GM19455 (cell line): ENCODE measurements at regions not wholly inside any gene's neighbourhood (a gene's known extent, or its start where the extent isn't known, plus 50 kb on each side); places are given as distances from the start of the nearest gene placed in this dataset.
A peak's percentile ranks its signal among the peaks of the same experiment; 100 is the strongest.
"Not testable (repeated sequence)": the region's sequence is repeated elsewhere in the genome, so short reads cannot be mapped to it uniquely, and the experiment has no call there.

Source experiments
- ATAC-seq: cut with Tn5 transposase; IDR thresholded peaks from one replicate; pipeline ENCODE4 v1.9.1; 2021; ENCODE audit not compliant: unreplicated experiment

DNA sequence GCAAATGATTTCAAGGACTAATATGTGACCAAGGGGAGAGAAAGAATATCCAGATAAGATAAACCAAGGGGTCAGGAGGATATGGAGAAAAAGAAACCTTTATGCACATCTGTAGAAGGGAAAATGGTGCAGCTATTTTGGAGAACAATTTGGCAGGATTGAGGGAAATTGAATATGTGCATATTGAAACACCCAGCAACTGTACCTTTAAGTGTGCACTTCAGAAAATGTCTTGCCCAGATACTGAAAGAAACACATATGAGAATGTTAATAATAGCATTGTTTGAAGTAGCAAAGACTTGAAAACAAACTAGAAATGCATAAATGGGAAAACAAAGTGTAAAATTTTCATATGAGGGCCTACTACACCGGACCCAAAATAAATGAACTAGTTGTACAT lies 599.6 kb downstream of the PSAT1 start:
- peak; percentile 53 for ATAC-seq

DNA sequence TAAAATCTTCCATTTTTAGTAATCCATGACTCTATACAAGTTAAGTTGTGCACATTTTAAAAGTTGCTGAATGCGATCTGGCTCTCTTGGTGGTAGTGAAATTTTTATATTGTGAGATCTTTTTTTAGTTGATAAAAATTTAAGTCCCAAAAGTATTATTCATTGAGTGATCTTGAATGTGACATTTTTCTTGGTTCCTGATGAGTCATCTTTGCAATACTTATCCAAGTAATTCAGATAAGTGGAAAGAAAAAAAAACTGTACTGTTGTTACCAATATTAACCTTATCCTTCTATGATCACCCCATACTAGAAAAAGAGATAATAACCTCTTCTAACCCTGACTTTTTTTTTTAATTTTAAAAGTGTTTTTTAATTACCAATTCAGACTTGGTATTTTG lies 601.3 kb downstream of the PSAT1 start:
- no peak for ATAC-seq

DNA sequence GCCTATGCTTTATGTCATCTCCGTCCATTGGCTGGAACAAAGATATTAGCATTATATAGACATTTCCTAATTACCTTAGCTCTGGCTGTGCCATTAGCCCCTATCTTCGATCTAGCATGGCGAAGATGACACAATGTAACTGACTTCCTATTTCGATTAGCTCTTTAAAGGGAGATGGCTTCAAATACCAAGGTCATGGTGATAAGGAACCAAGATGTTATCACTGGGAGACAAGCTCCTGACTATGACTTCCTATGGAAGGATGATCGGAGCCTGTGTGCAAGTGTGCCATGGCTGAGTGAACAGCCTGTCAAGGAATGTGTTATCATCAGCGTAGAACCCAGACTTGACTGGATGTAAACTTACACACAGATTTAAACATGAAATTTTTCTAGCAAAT lies 602.1 kb downstream of the PSAT1 start:
- no peak for ATAC-seq

DNA sequence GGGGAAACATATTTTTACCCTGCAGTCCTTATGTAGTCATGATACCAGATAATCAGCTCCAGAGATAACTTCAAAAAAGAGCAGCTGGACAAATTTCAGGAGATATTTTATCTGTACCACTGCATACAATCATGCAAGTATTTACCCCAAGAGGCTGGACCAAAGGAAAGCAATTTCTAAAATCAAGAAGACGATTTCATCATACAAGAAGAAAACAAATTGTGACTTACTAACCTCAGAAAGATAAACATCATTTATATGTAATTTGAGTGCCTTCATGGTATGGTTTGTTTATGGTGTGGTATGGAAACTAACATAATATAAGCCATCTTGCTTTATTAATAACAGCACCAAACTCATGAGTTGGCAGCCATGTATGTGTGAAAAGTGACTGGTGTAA lies 603.6 kb downstream of the PSAT1 start:
- no peak for ATAC-seq

DNA sequence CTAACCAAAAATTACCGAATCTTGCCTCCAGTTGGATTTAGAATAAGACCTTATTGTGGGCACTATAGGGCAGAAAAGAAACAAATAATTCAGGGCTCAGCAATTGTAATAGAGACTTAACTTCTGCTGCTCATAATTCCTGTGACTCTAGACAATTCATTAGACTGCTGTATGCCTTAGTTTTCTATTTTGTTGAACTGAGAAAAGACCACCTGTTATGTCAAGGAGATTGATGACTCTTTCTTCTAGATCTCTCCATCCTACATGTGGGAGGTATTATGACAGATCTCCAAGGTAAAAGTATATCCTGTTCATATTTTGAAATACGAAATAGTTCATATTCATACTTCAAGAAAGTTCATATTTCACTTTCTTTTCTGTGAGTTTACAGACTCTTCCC lies 605.1 kb downstream of the PSAT1 start:
- ATAC-seq = no peak

DNA sequence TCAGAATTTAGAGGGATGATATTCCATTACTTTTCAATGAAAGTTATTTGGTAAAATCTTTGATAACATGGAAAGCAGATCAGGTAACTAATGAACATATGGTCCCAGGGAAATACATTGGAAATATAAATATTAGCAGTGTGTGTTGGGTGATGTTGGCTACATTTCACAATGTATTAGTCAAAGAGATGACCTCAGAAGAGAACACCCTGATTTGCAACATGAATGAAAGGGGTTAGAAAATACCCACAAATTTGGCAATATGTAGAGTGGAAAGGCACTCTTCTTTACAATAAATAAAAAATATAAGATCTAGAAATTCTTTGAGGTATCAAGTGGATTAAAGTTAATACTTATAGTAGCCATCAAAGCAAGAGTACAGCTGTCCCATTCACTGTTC lies 606.7 kb downstream of the PSAT1 start:
- no peak for ATAC-seq

DNA sequence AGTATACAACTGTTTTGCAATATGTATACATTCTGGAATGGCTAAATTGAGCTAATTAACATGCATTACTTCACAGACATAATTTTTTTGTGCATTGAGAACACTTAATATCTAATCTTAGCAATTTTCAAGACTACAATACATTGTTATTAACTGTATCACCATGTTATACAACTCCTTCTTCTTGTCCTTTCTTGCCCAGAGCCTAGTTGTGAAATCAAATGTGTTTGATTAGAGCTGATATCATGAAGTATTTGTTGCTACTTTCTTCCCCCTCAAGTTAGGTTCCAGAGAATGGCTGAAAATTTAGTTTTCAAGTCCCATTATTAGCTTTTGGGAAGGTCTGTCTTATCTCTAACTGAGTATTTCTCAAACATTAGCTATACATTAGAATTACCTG lies 607.8 kb downstream of the PSAT1 start:
- ATAC-seq = no peak

DNA sequence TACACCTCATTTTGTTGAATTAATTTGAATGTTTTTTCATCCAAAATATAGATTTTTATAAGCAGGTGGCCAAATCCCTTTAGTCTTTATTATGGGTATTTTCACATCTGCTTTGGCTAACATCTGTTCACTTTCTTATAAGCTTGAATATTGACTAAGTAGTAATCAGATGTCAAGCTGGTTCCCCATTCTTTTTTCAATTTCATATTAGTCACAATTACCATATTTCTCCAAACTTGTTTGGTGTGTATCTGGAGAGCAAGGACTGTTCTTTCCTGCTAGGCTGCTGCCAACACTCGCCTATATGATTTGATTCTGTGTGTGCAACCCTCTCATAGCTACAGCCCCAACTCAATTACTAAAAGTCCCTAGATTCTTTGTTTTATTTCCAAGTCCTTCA lies 608.5 kb downstream of the PSAT1 start:
- ATAC-seq = no peak

DNA sequence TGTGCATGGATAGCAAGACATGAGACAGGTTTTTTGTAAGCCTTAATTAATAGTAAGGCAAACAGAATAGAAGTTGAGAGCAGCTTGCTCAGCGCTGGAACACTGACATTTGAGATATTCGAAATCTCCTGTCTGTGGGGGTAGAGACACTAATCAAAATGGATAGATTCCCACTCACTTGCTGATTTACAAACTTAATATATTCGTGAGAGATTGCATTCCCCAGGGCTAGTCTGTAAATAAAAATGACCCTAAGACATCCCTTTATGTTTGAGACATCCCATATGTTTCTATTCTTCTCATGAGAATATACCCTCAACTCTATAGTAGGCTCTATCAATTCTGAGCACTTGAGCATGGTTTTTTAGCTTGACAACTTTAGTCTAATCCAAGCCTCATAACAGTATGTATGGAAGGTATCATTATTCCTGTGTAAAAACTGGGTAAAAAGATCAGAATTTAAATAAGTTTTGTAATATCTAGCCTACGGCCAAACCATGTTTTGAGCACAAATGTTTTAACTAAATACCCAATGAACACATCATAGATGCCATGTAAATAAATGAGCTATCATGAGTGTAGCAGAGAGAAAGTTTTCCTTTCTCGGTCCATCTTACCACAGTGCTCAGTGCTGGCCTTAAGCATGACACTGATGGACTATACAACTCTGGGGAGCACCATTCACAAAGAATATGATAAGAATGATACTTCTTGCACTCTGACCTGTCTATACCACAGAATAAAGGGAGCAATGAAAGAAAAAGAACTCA lies 609.2 kb downstream of the PSAT1 start:
- ATAC-seq = no peak

DNA sequence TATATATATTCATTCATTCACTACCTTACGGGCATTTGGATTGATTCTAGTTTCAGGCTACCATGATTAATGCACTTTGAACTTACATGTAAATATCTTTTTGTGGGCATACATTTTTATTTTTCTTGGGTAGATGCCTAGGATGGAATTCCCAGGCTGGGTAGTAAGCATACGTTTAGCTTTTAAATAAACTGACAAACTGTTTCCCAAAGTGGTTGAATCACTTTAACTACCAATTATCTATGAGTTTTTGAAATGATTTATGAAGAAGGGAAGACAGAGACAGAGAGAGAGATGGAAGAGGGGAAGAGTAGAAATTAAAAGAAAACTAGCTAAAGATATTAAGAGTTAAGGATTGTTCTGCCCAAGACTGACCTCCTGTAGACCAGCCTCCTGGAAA lies 612.6 kb downstream of the PSAT1 start:
- ATAC-seq = no peak

DNA sequence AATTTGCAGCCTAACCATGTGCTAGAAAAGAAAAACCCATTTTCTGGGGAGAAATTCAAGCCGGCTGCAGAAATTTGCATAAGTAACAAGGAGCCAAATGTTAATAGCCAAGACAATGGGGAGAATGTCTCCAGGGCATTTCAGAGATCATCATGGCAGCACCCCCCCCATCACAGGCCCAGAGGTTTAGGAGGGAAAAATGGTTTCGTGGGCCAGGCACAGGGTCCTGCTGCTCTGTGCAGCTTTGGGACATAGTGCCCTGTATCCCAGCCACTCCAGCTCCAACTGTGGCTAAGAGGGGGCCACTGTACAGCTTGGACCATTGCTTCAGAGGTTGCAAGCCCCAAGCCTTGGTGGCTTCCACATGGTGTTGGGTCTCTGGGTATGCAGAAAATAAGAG lies 620.0 kb downstream of the PSAT1 start:
- not testable (repeated sequence) for ATAC-seq

DNA sequence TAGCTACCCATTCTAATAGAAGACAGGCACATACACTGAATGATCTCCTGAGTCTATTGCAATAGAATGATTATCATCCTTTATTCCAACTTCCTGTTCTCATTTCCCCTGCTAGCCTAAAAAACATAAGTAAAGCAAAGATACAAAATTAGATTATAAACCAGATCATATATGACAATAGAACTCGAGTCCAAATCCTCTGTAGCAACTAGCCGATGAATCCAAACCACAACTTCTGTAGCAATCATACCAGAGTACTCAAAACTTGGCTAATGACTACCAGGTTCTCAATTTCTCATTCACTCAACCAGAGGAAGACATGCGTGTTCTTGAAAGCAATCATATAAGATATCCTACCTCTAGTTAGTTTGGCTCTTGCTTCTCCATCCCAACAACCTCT lies 622.1 kb downstream of the PSAT1 start:
- ATAC-seq = no peak

DNA sequence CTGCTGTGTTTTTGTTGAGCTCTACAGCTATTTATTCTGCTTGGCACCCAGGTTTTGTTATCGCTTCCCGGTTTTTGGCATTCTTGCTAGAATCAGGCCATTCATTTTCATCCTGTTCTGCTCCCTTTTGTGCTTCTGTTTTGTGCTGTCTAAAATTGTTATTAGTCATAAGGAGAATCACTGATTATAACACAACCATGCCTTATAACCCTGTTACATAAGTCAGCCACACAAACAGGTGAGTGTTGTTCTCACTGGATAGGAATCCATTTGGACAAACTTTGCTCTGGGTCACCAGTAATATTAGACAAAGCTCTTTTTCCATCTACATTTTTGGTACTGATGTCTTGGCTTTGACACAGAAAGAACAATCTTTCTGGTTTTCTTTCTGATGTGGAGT lies 622.8 kb downstream of the PSAT1 start:
- no peak for ATAC-seq

DNA sequence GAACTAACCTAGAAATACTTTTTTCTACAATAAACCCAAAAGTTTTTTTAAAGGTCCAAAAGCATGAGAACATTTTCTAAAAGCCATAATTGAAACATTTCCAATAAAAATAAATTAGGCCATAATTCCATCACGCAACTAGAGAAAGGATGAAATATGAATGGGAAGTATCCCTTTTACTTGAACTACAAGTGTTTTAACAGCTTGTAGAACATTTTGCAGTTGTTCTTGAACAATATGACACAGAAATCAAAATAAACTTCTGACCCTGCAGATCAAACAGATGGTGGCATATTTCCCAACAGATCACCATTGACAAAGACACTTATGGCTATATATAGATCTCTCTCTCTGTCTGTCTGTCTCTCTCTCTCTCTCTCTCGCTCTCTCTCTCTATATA lies 624.4 kb downstream of the PSAT1 start:
- ATAC-seq = no peak

DNA sequence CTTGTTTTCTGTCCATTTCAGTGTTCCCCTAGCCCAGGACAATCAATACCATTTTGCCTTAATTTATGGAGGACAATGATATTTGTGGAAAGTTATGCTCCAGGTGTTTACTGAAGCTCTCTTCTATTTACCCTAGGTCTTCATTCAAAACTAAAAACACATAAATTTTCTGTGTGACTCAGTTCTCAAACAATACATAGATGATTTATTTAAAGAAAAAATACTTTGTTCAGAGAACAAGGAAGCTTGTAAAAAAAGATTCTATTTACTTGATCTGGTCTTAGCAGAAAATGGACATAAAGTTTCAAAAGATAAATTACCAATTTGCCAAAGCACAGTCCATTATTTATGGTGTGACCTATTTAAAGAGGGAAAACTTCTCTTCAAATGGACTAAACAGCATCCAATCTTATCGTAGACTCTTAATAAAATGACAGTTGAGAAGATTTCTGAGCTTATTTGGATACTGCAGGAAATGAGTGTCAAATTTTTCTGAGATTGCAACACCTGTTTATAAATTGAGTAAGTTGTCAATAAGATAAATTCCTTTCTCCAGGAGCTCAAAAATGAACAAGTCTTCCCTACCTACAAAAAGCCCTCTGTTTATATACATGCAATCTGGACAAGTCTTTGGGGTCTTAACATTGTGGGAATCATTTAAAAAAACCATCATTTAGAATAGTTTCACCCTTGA lies 627.2 kb downstream of the PSAT1 start:
- ATAC-seq = no peak

DNA sequence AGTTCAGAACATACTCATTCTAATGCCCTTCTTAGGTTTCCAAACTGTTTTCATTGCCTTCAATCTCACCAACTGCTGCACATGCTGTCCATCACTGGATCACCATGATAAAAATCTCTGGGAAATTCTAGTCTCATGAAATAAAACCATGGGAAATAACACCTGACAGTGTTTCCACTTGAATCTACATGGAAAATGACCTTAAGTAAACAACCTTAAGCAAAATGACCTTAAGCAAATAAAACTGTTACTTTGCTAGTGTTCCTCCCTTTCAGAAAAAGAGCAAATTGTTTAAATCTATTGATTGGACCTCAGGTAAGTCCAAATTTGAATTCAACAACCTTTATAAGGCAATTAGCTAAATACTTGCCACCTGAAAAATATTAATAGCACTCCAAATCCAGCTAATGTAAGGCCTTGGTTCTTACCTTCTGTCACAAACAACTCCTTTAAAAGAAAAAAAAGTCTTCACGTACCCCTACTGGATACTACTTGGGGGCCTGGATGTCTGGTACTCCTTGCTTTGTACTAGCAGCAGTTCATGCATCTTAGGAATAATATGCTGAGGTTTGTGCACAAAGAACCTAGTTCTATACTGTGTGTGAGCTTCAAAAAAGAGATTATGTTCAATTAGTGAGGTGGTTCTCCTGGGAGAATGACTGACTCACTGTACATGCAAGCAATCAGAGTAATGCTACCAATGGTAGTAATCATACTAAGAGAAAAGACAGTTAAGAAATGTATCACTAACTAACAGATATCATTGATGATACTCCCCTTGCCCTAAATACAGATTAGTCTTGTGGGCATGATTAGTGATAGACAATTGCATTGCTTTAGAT lies 630.4 kb downstream of the PSAT1 start:
- no peak for ATAC-seq

DNA sequence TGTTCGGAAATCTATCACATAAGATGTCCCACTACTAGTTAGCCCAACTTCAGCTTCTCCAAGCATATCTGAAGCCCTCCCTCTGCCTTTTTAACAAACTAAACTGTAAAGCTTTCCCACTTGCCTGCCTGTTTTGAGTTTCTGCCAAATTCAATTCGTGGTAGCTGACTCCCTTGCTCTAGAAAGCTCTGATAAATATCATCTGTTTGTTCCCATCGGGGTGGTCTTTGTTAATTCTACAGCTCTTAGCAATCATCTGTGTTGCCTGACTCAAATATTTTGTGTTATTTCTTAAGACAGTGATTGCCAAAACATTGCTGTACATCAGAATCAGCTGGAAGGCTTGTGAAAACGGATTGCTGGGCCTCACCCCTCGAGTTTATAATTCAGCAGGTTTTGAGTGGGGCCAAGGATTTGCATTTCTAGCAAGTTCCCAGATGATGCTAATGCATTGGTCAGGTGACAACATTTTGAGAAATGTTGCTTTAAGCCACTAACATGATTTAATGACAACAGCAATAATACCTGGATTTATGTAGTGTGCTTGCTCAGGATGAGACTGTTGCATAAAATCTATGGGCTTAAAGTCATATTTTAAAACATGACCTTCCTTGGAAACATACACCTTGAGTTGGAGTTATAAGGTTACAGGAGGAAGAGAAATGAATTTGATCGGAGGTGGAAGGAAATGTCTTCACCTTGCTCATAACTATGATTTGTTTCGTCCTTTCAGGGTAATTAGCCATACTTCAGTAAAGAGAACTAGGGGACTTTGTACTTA lies 631.9 kb downstream of the PSAT1 start:
- no peak for ATAC-seq

DNA sequence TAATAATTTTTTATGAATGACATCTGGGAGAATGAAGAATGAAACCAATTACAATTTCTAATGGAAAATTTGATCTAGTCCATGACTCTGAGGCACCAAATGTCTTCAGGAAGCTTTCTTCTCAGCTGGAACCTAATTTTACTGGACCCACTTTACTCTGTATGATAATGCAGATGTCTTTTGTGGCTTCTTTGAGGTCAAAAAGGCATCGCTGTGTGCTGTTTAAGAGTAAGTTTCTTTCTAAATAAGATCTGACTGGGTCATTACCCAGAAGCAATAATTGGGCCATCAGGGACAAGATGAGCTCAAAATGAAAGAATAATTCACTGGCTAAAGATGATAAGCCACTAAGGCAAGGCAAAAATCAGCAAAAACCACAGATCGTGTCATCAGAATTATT lies 633.4 kb downstream of the PSAT1 start:
- no peak for ATAC-seq

DNA sequence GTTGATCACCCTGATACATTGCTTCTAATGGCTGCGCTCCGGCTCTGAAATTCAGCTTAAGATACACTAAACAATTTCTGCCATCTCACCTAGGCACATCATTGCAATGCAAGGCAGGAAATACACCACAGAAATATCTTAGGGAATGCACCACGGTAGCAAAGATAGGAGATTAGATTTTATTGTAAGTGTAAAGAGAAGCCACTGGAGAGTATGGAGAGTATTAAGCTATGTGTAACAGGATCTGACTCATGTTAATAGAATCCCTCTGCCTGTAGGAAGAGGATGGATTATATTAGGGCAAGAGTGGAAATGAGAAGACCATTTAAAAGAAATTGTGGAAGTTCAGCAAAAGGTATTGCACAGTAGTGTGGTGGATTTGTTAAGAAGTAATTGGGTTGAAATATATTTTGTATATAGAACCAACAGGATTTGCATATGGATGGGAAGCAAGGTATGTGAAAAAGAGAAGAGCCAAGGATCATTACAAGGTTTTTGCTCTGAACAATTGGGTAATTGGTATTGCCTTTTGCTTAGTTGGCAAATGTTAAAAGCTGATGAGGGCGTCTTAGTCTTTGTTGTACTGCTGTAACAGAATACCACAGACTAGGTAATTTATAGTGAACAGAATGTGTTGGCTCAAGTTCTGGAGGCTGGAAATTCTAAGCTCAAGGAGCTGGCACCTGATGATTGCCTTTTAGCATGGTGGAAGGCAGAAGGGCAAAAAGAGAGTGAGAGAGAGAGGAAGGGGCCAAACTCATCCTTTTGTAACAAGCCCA lies 636.1 kb downstream of the PSAT1 start:
- no peak for ATAC-seq

DNA sequence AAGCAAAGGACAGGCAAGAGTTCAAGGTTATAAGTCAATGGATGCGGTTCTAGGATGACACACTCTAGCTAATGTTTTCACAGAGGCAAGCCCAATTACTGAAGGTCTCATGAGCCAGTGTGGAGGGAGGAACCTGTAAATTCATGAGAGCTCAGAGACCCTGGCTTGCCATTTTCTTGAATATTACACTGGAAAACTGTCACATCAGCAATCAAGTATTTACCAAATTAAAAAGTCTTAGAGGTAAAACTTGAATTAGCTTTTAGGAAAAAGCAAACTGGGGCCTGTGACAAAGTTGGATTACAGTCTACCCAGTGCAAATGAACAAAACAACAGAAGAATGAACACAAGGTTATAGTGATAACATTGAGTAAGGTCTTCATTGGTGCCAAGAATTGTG lies 636.9 kb upstream of the TLE4 start:
- no peak for ATAC-seq
